ENCODE measurements at regions not wholly inside any gene's neighbourhood (a gene's known extent, or its start where the extent isn't known, plus 50 kb on each side); places are given as distances from the start of the nearest gene placed in this dataset.

- no peak for DNase-seq (ENCODE audit: low spot score)
- no peak overlapping the region for H3K4me3 Mint-ChIP-seq
These were observed 502.8 kb upstream of the JARID2 start for GRCh38 chr6:14743144-14743473.

More at GRCh38 chr6:14743144-14743473, 502.8 kb upstream of the JARID2 start:
- Mint-ChIP-seq H3K27me3 (ENCODE audit: low read depth) (peaks cover 1% of the 10 kb centered on the region; the same call in 1 of the 2 replicates), H3K4me1 (0 out of 2 replicates have a peak, but pooled peaks cover 4% of the 10 kb centered on the region), H3K9me3 (peaks cover 34% of the 10 kb centered on the region), H3K36me3 (peaks cover 25% of the 10 kb centered on the region), H3K27ac (no peak overlapping the region)
- POLR2A ChIA-PET = no interaction called here
- TF ChIP-seq MAX (CRISPR knock-in tag; IDR thresholded peaks at IDR 0.05) (no peak), ZNF281 (CRISPR knock-in tag; IDR thresholded peaks at IDR 0.05) (no peak), RORB (CRISPR knock-in tag; IDR thresholded peaks at IDR 0.05) (no peak), CTCF (IDR thresholded peaks at IDR 0.05) (no peak), FOXJ3 (CRISPR knock-in tag; IDR thresholded peaks at IDR 0.05; ENCODE audit: borderline replicate concordance) (no peak), NFYB (CRISPR knock-in tag; conservative IDR thresholded peaks at IDR 0.05; ENCODE audit: low read depth) (no peak), ZBTB43 (CRISPR knock-in tag; IDR thresholded peaks at IDR 0.05) (no peak), ZNF425 (CRISPR knock-in tag; conservative IDR thresholded peaks at IDR 0.05) (no peak), IRF2 (CRISPR knock-in tag; IDR thresholded peaks at IDR 0.05; ENCODE audit: borderline replicate concordance, low read depth) (no peak), ZNF232 (CRISPR knock-in tag; IDR thresholded peaks at IDR 0.05) (no peak), CDX4 (CRISPR knock-in tag; IDR thresholded peaks at IDR 0.05; ENCODE audit: borderline replicate concordance) (no peak), KAT7 (CRISPR knock-in tag; IDR thresholded peaks at IDR 0.05; ENCODE audit: borderline replicate concordance) (no peak), GABPB1 (CRISPR knock-in tag; IDR thresholded peaks at IDR 0.05) (no peak)
- ATAC-seq = no peak
- CTCF ChIA-PET = no interaction called here
